ENCODE measurements at regions not wholly inside any gene's neighbourhood (a gene's known extent, or its start where the extent isn't known, plus 50 kb on each side); places are given as distances from the start of the nearest gene placed in this dataset.

DNA sequence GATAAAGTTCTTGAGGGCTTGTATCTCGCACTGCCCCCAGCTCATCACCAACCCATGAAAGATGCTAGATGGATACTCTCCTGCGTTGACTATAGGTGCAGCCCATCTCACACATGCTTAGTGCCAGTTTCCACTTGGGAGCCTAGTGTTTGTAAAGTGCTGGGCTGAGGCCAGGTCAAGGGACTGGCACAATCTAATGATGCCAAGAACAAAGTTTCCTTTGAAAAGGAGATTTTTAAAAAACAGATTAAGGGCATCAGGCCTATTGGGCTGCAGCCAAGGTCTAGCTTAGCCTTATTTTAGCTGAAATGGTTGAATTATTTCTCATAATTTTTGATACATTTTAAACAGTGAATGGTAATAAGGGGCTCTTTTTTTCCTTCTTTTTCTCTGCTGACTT lies 259.0 kb downstream of the ADRA2A start:
- no peak for DNase-seq
- Histone ChIP-seq H3K4me1 (ENCODE audit: insufficient read depth) (peaks cover 1% of the 10 kb centered on the region), H3K36me3 (no peaks in the 10 kb centered on the region), H3K27me3 (no peaks in the 10 kb centered on the region), H3K27ac (no peak overlapping the region), H3K4me3 (no peak overlapping the region), H3K9me3 (no peaks in the 10 kb centered on the region)
- intact Hi-C loops (cut with DNase I): no loop called here
- TF ChIP-seq POLR2A (IDR thresholded peaks at IDR 0.05): no peak
- TF ChIP-seq, protein P1, sequence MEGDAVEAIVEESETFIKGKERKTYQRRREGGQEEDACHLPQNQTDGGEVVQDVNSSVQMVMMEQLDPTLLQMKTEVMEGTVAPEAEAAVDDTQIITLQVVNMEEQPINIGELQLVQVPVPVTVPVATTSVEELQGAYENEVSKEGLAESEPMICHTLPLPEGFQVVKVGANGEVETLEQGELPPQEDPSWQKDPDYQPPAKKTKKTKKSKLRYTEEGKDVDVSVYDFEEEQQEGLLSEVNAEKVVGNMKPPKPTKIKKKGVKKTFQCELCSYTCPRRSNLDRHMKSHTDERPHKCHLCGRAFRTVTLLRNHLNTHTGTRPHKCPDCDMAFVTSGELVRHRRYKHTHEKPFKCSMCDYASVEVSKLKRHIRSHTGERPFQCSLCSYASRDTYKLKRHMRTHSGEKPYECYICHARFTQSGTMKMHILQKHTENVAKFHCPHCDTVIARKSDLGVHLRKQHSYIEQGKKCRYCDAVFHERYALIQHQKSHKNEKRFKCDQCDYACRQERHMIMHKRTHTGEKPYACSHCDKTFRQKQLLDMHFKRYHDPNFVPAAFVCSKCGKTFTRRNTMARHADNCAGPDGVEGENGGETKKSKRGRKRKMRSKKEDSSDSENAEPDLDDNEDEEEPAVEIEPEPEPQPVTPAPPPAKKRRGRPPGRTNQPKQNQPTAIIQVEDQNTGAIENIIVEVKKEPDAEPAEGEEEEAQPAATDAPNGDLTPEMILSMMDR (IDR thresholded peaks at IDR 0.05): no peak
- no peak for TF ChIP-seq EP300 (IDR thresholded peaks at IDR 0.05)
- 82 to 88% (median 85%) methylated on average over 2 of the region's 2 CpGs for WGBS, 3 donors

DNA sequence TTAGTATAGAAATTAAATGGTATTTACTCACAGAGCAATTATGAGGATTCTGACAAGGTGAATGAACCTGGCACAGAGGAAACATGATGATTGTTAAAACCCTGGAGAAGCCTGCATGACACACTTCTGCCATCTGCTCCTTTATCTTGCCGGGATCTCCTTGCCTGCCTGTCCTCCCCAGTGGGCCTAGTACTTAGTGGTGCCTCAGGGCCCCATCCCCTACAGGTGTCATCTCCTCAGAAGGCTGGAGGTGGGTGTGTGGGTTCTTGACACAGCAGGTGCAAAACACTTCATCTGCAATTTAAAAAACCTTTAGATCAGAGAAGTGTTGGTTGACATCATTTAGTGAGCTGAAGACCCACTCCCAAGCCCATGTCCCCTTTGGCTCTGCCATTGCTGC lies 261.2 kb downstream of the ADRA2A start:
- Histone ChIP-seq H3K27me3 (no peaks in the 10 kb centered on the region), H3K4me3 (no peak overlapping the region), H3K36me3 (no peaks in the 10 kb centered on the region), H3K27ac (no peak overlapping the region), H3K4me1 (ENCODE audit: insufficient read depth) (peaks cover 1% of the 10 kb centered on the region), H3K9me3 (no peaks in the 10 kb centered on the region)
- intact Hi-C loops (cut with DNase I): no loop called here
- WGBS, 3 donors: 84 to 93% (median 88%) methylated on average over 1 of the region's 1 CpG
- TF ChIP-seq, protein P1 (IDR thresholded peaks at IDR 0.05): no peak
- TF ChIP-seq POLR2A (IDR thresholded peaks at IDR 0.05) (no peak), EP300 (IDR thresholded peaks at IDR 0.05) (no peak)
- no peak for DNase-seq

DNA sequence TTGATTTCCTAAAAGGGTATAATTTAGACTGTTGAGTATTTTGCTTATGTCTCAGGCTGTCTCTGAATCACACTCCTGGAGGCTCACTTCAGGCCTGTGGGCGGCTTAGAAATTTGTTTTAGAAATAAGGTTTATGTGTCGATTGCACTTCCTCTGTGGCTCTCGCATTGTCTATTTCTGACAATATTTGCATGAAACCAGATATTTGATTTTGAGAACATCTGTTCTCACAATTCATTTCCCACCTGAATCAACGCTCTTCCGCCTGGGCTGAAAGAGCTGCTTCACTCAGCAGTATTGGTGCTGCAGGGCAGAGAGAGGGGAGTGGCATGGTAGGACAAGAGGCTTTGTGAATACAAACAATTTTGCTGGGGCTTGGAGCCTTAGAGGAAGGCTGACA lies 262.0 kb downstream of the ADRA2A start:
- Histone ChIP-seq H3K4me1 (ENCODE audit: insufficient read depth) (peaks cover 1% of the 10 kb centered on the region), H3K4me3 (no peak overlapping the region), H3K36me3 (no peaks in the 10 kb centered on the region), H3K9me3 (no peaks in the 10 kb centered on the region), H3K27ac (no peak overlapping the region), H3K27me3 (no peaks in the 10 kb centered on the region)
- TF ChIP-seq, protein P1 (IDR thresholded peaks at IDR 0.05): no peak
- TF ChIP-seq POLR2A (IDR thresholded peaks at IDR 0.05): no peak
- no peak for TF ChIP-seq EP300 (IDR thresholded peaks at IDR 0.05)
- WGBS, 3 donors: 80 to 90% (median 83%) methylated on average over 5 of the region's 5 CpGs
- intact Hi-C loops (cut with DNase I): no loop called here
- DNase-seq: no peak

DNA sequence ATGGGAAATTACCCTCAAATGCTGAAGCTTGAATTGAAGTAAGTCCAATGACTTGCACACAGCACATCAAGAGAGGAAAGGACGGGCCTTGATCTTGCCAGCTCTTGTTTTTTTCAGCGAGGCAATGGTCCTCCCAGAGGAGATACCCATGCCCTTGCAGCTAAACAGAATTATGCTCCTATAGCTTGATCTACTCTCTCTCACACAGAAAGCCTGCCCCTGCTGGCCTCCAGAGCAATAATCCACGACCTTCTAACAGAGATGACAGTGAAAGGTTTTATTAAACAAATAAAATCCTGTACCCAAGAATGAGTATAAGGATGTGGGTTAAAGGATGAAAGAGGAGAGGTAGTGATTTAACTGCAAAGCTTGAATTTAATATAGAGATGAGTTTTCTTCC lies 268.0 kb downstream of the ADRA2A start:
- TF ChIP-seq POLR2A (IDR thresholded peaks at IDR 0.05) (no peak), EP300 (IDR thresholded peaks at IDR 0.05) (no peak)
- TF ChIP-seq, protein P1 (IDR thresholded peaks at IDR 0.05): no peak
- no peak overlapping the region for H3K4me3 ChIP-seq
- H3K27ac ChIP-seq: no peak overlapping the region
- no peaks in the 10 kb centered on the region for H3K27me3 ChIP-seq
- H3K4me1 ChIP-seq (ENCODE audit: insufficient read depth): no peaks in the 10 kb centered on the region
- no peaks in the 10 kb centered on the region for H3K36me3 ChIP-seq
- WGBS, 3 donors: 48 to 61% (median 53%) methylated on average over 3 of the region's 3 CpGs
- intact Hi-C loops (cut with DNase I): no loop called here
- H3K9me3 ChIP-seq: no peaks in the 10 kb centered on the region
- DNase-seq: no peak
